MV-4-11 (cell line): ENCODE measurements at regions not wholly inside any gene's neighbourhood (a gene's known extent, or its start where the extent isn't known, plus 50 kb on each side); places are given as distances from the start of the nearest gene placed in this dataset.

Source experiments
- DNase-seq: peaks from one replicate; lab custom pipeline; 2025; lab: John Stamatoyannopoulos, UW

- DNase-seq = no peak
Measured at GRCh38 chr4:156237231-156237630, 283.6 kb upstream of the CTSO start.

GRCh38 chr4:156230176-156230575 is 276.5 kb upstream of the CTSO start:
- DNase-seq = no peak

- DNase-seq = no peak
Measured at GRCh38 chr4:156228676-156229075, 275.0 kb upstream of the CTSO start.

GRCh38 chr4:156227321-156227720 is 273.7 kb upstream of the CTSO start:
- no peak for DNase-seq

GRCh38 chr4:156223985-156224384 is 270.3 kb upstream of the CTSO start:
- no peak for DNase-seq

- no peak for DNase-seq
Measured at GRCh38 chr4:156217236-156217635, 263.6 kb upstream of the CTSO start.

GRCh38 chr4:156201050-156201449 is 247.4 kb upstream of the CTSO start:
- no peak for DNase-seq

- no peak for DNase-seq
Measured at GRCh38 chr4:156198511-156198910, 244.8 kb upstream of the CTSO start.

- no peak for DNase-seq
Measured at GRCh38 chr4:156197216-156197615, 243.6 kb upstream of the CTSO start.

- DNase-seq = no peak
Measured at GRCh38 chr4:156196722-156197121, 243.1 kb upstream of the CTSO start.

- DNase-seq = peak; percentile 96
Measured at GRCh38 chr4:156195914-156196313, 242.2 kb upstream of the CTSO start.

GRCh38 chr4:156194896-156195295 is 241.2 kb upstream of the CTSO start:
- DNase-seq = no peak

- peak; percentile 80 for DNase-seq
Measured at GRCh38 chr4:156193800-156194199, 240.1 kb upstream of the CTSO start.

GRCh38 chr4:156193106-156193505 is 239.4 kb upstream of the CTSO start:
- DNase-seq = no peak

GRCh38 chr4:156192033-156192432 is 238.4 kb upstream of the CTSO start:
- DNase-seq = no peak

- no peak for DNase-seq
Measured at GRCh38 chr4:156191044-156191781, 237.5 kb upstream of the CTSO start.

- DNase-seq = peak; percentile 4
Measured at GRCh38 chr4:156190615-156191014, 236.9 kb upstream of the CTSO start.

GRCh38 chr4:156188596-156188995 is 234.9 kb upstream of the CTSO start:
- DNase-seq = peak; percentile 92

GRCh38 chr4:156186111-156186510 is 232.4 kb upstream of the CTSO start:
- DNase-seq = no peak

GRCh38 chr4:156185514-156186055 is 231.9 kb upstream of the CTSO start:
- no peak for DNase-seq

- no peak for DNase-seq
Measured at GRCh38 chr4:156182269-156182668, 228.6 kb upstream of the CTSO start.

GRCh38 chr4:156177941-156178340 is 224.3 kb upstream of the CTSO start:
- no peak for DNase-seq

- DNase-seq = no peak
Measured at GRCh38 chr4:156176896-156177295, 223.2 kb upstream of the CTSO start.

- peak; percentile 90 for DNase-seq
Measured at GRCh38 chr4:156173937-156174336, 220.3 kb upstream of the CTSO start.
